ENCODE measurements at regions not wholly inside any gene's neighbourhood (a gene's known extent, or its start where the extent isn't known, plus 50 kb on each side); places are given as distances from the start of the nearest gene placed in this dataset.

DNA sequence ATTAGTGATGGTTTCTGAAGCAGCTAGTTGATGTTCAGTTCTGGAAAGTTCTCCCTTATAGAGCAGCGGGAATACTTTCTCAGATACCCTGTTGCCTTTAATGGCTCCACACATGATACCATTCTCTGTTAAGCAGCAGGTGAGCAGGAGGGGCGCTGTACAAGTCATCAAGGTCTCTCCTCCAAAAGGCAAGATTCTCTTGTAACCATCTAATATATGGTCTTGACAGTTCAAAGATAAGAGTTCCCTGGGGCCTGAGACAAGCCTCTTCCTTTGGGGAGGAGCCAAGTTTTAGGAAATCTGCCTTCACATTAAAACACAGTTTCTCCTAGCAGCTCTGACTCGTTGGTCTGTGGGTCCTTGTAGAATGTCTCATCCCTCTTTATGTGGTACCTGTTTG, 258.2 kb downstream of the QKI start:
- Mint-ChIP-seq H3K27me3 (peaks cover 8% of the 10 kb centered on the region), H3K4me1 (ENCODE audit: low read depth) (peaks cover 1% of the 10 kb centered on the region), H3K36me3 (ENCODE audit: low read depth) (no peaks in the 10 kb centered on the region), H3K27ac (no peak overlapping the region), H3K9me3 (no peaks in the 10 kb centered on the region), H3K4me3 (no peak overlapping the region)
- no peaks in the 10 kb centered on the region for H3K27me3 ChIP-seq (ENCODE audit: control insufficient read depth in 1 of 2, insufficient read depth in 2 of 2, low read length in 2 of 2)
- intact Hi-C loops (cut with DNase I, micrococcal nuclease) = no loop called here
- H3K36me3 ChIP-seq (ENCODE audit: insufficient read depth, low read length) = no peaks in the 10 kb centered on the region
- CTCF ChIA-PET = no interaction called here
- ATAC-seq (ENCODE audit: poor library complexity) (no peak), DNase-seq (no peak)
- peaks cover 3% of the 10 kb centered on the region for H3K4me1 ChIP-seq (ENCODE audit: insufficient read depth, low read length)
- peaks cover 0 to 10% of the 10 kb centered on the region in 2 experiments for H3K9me3 ChIP-seq (ENCODE audit: control insufficient read depth in 1 of 2, insufficient read depth in 1 of 2, low read length in 2 of 2)
- POLR2A ChIA-PET = no interaction called here
- no peak overlapping the region for H3K27ac ChIP-seq (ENCODE audit: low read depth in 1 of 2, low read length in 2 of 2)
- no peak for TF ChIP-seq CTCF (IDR thresholded peaks at IDR 0.05)
- no peak overlapping the region for H3K4me3 ChIP-seq (ENCODE audit: low read length)

- Histone ChIP-seq H3K27me3 (ENCODE audit: control insufficient read depth in 1 of 2, insufficient read depth in 2 of 2, low read length in 2 of 2) (no peaks in the 10 kb centered on the region), H3K27ac (ENCODE audit: low read depth in 1 of 2, low read length in 2 of 2) (no peak overlapping the region), H3K4me3 (ENCODE audit: low read length) (no peak overlapping the region), H3K4me1 (ENCODE audit: insufficient read depth, low read length) (peaks cover 12% of the 10 kb centered on the region), H3K36me3 (ENCODE audit: insufficient read depth, low read length) (no peaks in the 10 kb centered on the region), H3K9me3 (ENCODE audit: control insufficient read depth in 1 of 2, insufficient read depth in 1 of 2, low read length in 2 of 2) (peaks cover 0 to 10% of the 10 kb centered on the region in 2 experiments)
- DNase-seq = no peak
- ChIA-PET CTCF (no interaction called here), POLR2A (no interaction called here)
- Mint-ChIP-seq H3K27me3 (peaks cover 8% of the 10 kb centered on the region), H3K4me1 (ENCODE audit: low read depth) (peaks cover 8% of the 10 kb centered on the region), H3K27ac (no peak overlapping the region), H3K4me3 (no peak overlapping the region), H3K36me3 (ENCODE audit: low read depth) (no peaks in the 10 kb centered on the region), H3K9me3 (no peaks in the 10 kb centered on the region)
- TF ChIP-seq CTCF (IDR thresholded peaks at IDR 0.05) = no peak
- intact Hi-C loops (cut with DNase I, micrococcal nuclease) = no loop called here
- ATAC-seq (ENCODE audit: poor library complexity) = no peak
Observed at GRCh38 chr6:163671791-163672190, 257.3 kb downstream of the QKI start.

DNA sequence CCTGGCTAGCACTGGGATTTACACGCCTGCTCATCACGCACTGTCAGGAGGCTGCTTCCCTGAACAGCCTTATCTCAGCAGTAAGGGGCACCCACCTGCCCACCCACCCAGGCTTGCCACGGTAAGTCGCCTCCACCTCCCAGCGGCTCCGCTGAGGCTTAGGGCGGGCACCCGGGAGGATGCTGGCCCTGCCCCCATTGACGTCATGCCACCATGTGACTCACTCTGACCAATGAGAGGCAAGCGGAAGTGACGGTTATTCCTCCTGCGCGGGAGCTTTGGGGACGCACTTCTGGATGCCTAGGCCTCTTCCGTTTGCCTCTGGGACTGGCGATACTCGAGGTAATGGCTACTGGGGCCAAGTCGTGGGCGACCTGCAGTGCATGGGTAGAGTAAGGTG, 256.8 kb downstream of the QKI start:
- Mint-ChIP-seq H3K4me1 (ENCODE audit: low read depth) (peaks cover 8% of the 10 kb centered on the region), H3K9me3 (no peaks in the 10 kb centered on the region), H3K27ac (no peak overlapping the region), H3K4me3 (no peak overlapping the region), H3K36me3 (ENCODE audit: low read depth) (no peaks in the 10 kb centered on the region), H3K27me3 (peaks cover 6% of the 10 kb centered on the region)
- CTCF ChIA-PET = no interaction called here
- TF ChIP-seq CTCF (IDR thresholded peaks at IDR 0.05) = no peak
- Histone ChIP-seq H3K4me3 (ENCODE audit: low read length) (no peak overlapping the region), H3K27me3 (ENCODE audit: control insufficient read depth in 1 of 2, insufficient read depth in 2 of 2, low read length in 2 of 2) (no peaks in the 10 kb centered on the region), H3K4me1 (ENCODE audit: insufficient read depth, low read length) (peaks cover 13% of the 10 kb centered on the region), H3K9me3 (ENCODE audit: control insufficient read depth in 1 of 2, insufficient read depth in 1 of 2, low read length in 2 of 2) (peaks cover 0 to 10% of the 10 kb centered on the region in 2 experiments), H3K27ac (ENCODE audit: low read depth in 1 of 2, low read length in 2 of 2) (no peak overlapping the region), H3K36me3 (ENCODE audit: insufficient read depth, low read length) (no peaks in the 10 kb centered on the region)
- no peak for DNase-seq
- POLR2A ChIA-PET = no interaction called here
- intact Hi-C loops (cut with DNase I, micrococcal nuclease) = no loop called here
- no peak for ATAC-seq (ENCODE audit: poor library complexity)

Data from CD4-positive, alpha-beta T cell (primary cell).